ENCODE measurements at regions not wholly inside any gene's neighbourhood (a gene's known extent, or its start where the extent isn't known, plus 50 kb on each side); places are given as distances from the start of the nearest gene placed in this dataset.

DNA sequence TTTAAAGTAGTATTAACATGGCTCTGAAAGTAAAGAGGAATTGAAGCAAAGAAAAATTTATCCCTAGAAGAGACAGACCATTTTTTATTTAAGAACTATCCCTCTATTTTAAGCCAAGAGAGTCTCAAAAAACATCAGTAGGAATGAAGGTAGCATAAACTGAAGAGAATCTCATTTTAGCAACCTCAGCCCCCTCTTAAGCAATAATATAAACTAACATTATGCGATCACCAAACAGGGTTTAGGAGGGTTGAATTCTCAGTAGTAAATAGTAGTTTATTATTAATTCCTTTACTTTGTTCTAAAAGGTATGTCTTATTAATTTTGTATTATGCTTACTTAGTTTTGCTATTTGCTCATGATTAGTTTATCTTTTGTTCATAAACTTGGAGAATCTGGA, 287.4 kb downstream of the CDK5RAP2 start:
- no peaks in the 10 kb centered on the region for H3K27me3 ChIP-seq (ENCODE audit: insufficient read depth, low read depth, severe bottlenecking)
- TF ChIP-seq, protein P1, sequence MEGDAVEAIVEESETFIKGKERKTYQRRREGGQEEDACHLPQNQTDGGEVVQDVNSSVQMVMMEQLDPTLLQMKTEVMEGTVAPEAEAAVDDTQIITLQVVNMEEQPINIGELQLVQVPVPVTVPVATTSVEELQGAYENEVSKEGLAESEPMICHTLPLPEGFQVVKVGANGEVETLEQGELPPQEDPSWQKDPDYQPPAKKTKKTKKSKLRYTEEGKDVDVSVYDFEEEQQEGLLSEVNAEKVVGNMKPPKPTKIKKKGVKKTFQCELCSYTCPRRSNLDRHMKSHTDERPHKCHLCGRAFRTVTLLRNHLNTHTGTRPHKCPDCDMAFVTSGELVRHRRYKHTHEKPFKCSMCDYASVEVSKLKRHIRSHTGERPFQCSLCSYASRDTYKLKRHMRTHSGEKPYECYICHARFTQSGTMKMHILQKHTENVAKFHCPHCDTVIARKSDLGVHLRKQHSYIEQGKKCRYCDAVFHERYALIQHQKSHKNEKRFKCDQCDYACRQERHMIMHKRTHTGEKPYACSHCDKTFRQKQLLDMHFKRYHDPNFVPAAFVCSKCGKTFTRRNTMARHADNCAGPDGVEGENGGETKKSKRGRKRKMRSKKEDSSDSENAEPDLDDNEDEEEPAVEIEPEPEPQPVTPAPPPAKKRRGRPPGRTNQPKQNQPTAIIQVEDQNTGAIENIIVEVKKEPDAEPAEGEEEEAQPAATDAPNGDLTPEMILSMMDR (IDR thresholded peaks at IDR 0.05; ENCODE audit: low read depth, low read length) = no peak
- no peaks in the 10 kb centered on the region for H3K9me3 ChIP-seq (ENCODE audit: severe bottlenecking)
- no peak overlapping the region for H3K4me3 ChIP-seq (ENCODE audit: low read depth, low read length)
- no peaks in the 10 kb centered on the region for H3K36me3 ChIP-seq
- no peak overlapping the region for H3K27ac ChIP-seq
- DNase-seq = no peak

DNA sequence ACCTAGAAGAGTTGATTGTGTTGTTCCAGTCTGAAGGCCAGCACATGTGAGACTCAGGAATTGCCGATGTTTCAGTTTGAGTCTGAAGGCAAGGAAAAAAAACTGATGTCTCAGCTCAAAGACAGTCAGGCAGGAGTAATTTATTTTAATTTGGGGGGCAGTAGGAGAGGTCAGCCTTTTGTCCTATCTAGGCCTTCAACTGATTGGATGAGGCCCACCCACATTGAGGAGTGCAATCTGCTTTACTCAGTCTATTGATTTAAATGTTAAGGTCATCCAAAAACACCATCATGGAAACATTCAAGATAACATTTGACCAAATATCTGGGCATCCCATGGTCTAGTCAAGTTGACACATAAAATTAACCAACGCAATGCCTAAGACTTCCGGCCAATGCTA, 288.9 kb downstream of the CDK5RAP2 start:
- no peaks in the 10 kb centered on the region for H3K9me3 ChIP-seq (ENCODE audit: severe bottlenecking)
- H3K27me3 ChIP-seq (ENCODE audit: insufficient read depth, low read depth, severe bottlenecking) = no peaks in the 10 kb centered on the region
- no peaks in the 10 kb centered on the region for H3K36me3 ChIP-seq
- H3K4me3 ChIP-seq (ENCODE audit: low read depth, low read length) = no peak overlapping the region
- no peak overlapping the region for H3K27ac ChIP-seq
- DNase-seq = no peak
- TF ChIP-seq, protein P1 (IDR thresholded peaks at IDR 0.05; ENCODE audit: low read depth, low read length) = no peak

- no peaks in the 10 kb centered on the region for H3K36me3 ChIP-seq
- TF ChIP-seq, protein P1 (IDR thresholded peaks at IDR 0.05; ENCODE audit: low read depth, low read length) = no peak
- H3K27ac ChIP-seq = no peak overlapping the region
- no peak for DNase-seq
- H3K4me3 ChIP-seq (ENCODE audit: low read depth, low read length) = no peak overlapping the region
- no peaks in the 10 kb centered on the region for H3K27me3 ChIP-seq (ENCODE audit: insufficient read depth, low read depth, severe bottlenecking)
- H3K9me3 ChIP-seq (ENCODE audit: severe bottlenecking) = no peaks in the 10 kb centered on the region
Observed at GRCh38 chr9:120289990-120290975, 289.7 kb downstream of the CDK5RAP2 start.

GRCh38 chr9:120289098-120289497, 290.9 kb downstream of the CDK5RAP2 start:
- Histone ChIP-seq H3K27me3 (ENCODE audit: insufficient read depth, low read depth, severe bottlenecking) (peaks cover 3% of the 10 kb centered on the region), H3K9me3 (ENCODE audit: severe bottlenecking) (no peaks in the 10 kb centered on the region), H3K4me3 (ENCODE audit: low read depth, low read length) (no peak overlapping the region), H3K27ac (no peak overlapping the region), H3K36me3 (no peaks in the 10 kb centered on the region)
- DNase-seq = no peak
- TF ChIP-seq, protein P1 (IDR thresholded peaks at IDR 0.05; ENCODE audit: low read depth, low read length) = no peak

GRCh38 chr9:120286530-120286929, 293.4 kb downstream of the CDK5RAP2 start:
- no peak overlapping the region for H3K27ac ChIP-seq
- no peaks in the 10 kb centered on the region for H3K9me3 ChIP-seq (ENCODE audit: severe bottlenecking)
- H3K27me3 ChIP-seq (ENCODE audit: insufficient read depth, low read depth, severe bottlenecking) = peaks cover 6% of the 10 kb centered on the region
- TF ChIP-seq, protein P1 (IDR thresholded peaks at IDR 0.05; ENCODE audit: low read depth, low read length) = no peak
- H3K36me3 ChIP-seq = no peaks in the 10 kb centered on the region
- no peak overlapping the region for H3K4me3 ChIP-seq (ENCODE audit: low read depth, low read length)
- no peak for DNase-seq
